ENCODE measurements at regions not wholly inside any gene's neighbourhood (a gene's known extent, or its start where the extent isn't known, plus 50 kb on each side); places are given as distances from the start of the nearest gene placed in this dataset.

DNA sequence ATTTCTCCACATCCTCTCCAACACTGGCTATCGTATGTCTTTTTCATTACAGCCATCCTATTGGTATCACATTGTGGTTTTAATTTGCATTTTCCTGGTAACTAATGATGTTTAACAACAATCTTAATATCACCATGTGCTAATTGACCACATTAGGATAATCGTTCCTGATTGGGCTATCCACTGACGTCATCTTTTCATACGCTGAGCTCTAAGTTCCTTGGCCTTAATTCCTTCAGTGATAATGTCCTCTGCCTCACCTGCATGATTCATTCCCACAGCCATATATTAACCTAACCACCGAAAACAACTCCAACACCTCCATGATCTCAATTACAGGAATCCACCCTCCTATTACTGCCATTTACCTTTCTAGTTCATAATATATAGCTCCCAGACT is 547.9 kb upstream of the BRINP1 start:
- H3K9ac ChIP-seq (ENCODE audit: low read depth in 2 of 2, low read length in 2 of 2), result no peak overlapping the region
- no peaks in the 10 kb centered on the region for H3K9me3 ChIP-seq
- DNase-seq, result no peak
- H3K36me3 ChIP-seq, result no peaks in the 10 kb centered on the region
- no peak for TF ChIP-seq CTCF (IDR thresholded peaks at IDR 0.05)
- no peaks in the 10 kb centered on the region for H3K4me1 ChIP-seq
- no peaks in the 10 kb centered on the region for H3K27me3 ChIP-seq
- H3K27ac ChIP-seq, result no peak overlapping the region
- no peak overlapping the region for H3K4me3 ChIP-seq
- intact Hi-C loops (cut with DNase I), result no loop called here

- H3K36me3 ChIP-seq, result no peaks in the 10 kb centered on the region
- intact Hi-C loops (cut with DNase I), result no loop called here
These were observed 537.8 kb upstream of the BRINP1 start for GRCh38 chr9:119907056-119907455.

GRCh38 chr9:119905724-119906123 is 536.5 kb upstream of the BRINP1 start:
- Histone ChIP-seq H3K4me1 (no peaks in the 10 kb centered on the region), H3K36me3 (no peaks in the 10 kb centered on the region), H3K27me3 (no peaks in the 10 kb centered on the region), H3K27ac (no peak overlapping the region), H3K9ac (ENCODE audit: low read depth in 2 of 2, low read length in 2 of 2) (no peak overlapping the region), H3K9me3 (no peaks in the 10 kb centered on the region), H3K4me3 (no peak overlapping the region)
- intact Hi-C loops (cut with DNase I), result no loop called here
- no peak for DNase-seq
- TF ChIP-seq CTCF (IDR thresholded peaks at IDR 0.05), result no peak

More at GRCh38 chr9:119907056-119907455, 537.8 kb upstream of the BRINP1 start:
- Histone ChIP-seq H3K9ac (ENCODE audit: low read depth in 2 of 2, low read length in 2 of 2) (no peak overlapping the region), H3K27me3 (no peaks in the 10 kb centered on the region), H3K4me3 (no peak overlapping the region), H3K9me3 (no peaks in the 10 kb centered on the region), H3K4me1 (no peaks in the 10 kb centered on the region), H3K27ac (no peak overlapping the region)
- no peak for TF ChIP-seq CTCF (IDR thresholded peaks at IDR 0.05)
- DNase-seq, result no peak

DNA sequence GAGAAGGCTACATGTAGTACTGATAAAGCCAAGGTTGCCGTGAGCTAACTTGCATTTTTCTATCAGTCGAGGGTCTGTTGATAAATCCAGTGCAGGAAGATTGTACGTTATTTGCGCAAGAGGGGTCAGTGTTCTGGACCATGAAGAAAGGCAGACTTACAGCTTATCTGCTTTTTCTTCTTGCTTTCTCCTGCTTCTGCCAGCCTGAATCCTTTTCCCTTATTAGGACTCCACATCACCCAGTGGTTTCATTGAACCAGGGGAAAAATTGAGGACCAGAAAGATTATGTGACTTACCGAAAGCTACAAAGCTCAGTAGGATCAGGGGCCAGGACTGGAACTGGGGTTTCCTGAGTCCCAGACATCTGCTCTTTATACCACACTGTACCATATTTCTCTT is 534.6 kb upstream of the BRINP1 start:
- TF ChIP-seq CTCF (IDR thresholded peaks at IDR 0.05), result no peak

GRCh38 chr9:119902611-119903010 is 533.4 kb upstream of the BRINP1 start:
- Histone ChIP-seq H3K4me3 (no peak overlapping the region), H3K36me3 (no peaks in the 10 kb centered on the region), H3K9ac (ENCODE audit: low read depth in 2 of 2, low read length in 2 of 2) (no peak overlapping the region), H3K27me3 (no peaks in the 10 kb centered on the region), H3K27ac (no peak overlapping the region), H3K9me3 (no peaks in the 10 kb centered on the region), H3K4me1 (no peaks in the 10 kb centered on the region)
- DNase-seq, result no peak
- no peak for TF ChIP-seq CTCF (IDR thresholded peaks at IDR 0.05)
- intact Hi-C loops (cut with DNase I), result no loop called here

More for the DNA sequence above, 534.6 kb upstream of the BRINP1 start:
- no peaks in the 10 kb centered on the region for H3K4me1 ChIP-seq
- H3K36me3 ChIP-seq, result no peaks in the 10 kb centered on the region
- no peak overlapping the region for H3K27ac ChIP-seq
- H3K4me3 ChIP-seq, result no peak overlapping the region
- intact Hi-C loops (cut with DNase I), result no loop called here
- no peaks in the 10 kb centered on the region for H3K9me3 ChIP-seq
- no peaks in the 10 kb centered on the region for H3K27me3 ChIP-seq
- no peak for DNase-seq
- no peak overlapping the region for H3K9ac ChIP-seq (ENCODE audit: low read depth in 2 of 2, low read length in 2 of 2)

DNA sequence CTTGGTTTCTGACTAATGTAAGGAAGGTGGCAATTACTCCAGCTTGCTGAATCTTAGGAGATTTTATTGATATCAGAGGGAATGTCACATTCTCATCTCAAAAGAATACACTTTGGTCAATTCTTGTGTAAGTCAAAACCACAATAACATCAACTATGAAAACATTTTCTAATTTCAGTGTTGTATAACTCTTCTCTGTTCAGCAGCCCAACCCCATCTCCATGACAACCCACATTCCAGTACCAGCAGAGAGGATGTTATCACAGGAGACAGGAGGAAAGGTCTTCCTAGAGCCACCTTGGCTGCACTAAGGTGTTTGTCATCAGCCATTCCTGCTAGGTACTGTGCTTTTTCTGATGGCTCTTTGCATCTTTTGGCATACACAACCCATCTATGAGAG is 529.1 kb upstream of the BRINP1 start:
- no peaks in the 10 kb centered on the region for H3K9me3 ChIP-seq
- no peak for TF ChIP-seq CTCF (IDR thresholded peaks at IDR 0.05)
- no peaks in the 10 kb centered on the region for H3K36me3 ChIP-seq
- H3K27me3 ChIP-seq, result no peaks in the 10 kb centered on the region
- DNase-seq, result no peak
- no peaks in the 10 kb centered on the region for H3K4me1 ChIP-seq
- intact Hi-C loops (cut with DNase I), result no loop called here
- H3K4me3 ChIP-seq, result no peak overlapping the region
- no peak overlapping the region for H3K9ac ChIP-seq (ENCODE audit: low read depth in 2 of 2, low read length in 2 of 2)
- H3K27ac ChIP-seq, result no peak overlapping the region
